ENCODE measurements at regions not wholly inside any gene's neighbourhood (a gene's known extent, or its start where the extent isn't known, plus 50 kb on each side); places are given as distances from the start of the nearest gene placed in this dataset.

DNA sequence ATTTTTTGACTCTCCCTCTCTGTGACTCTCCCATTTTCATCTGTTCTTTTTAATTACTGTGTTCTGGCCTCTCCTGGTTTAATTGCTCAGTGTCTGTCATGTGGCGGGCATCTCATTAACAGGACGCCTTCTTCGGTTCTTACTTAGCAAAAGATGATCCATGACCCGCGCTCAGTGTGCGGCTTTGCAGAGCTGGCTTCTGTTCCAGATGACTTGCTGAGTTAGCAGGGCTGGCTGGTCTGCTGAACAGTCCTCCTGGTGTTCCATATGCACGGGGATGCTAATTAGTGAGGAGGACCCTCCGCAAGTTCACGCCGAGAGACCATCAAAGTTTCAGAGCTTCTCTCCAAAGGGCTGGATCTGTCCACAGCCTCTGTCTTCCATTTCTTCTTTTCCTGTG lies 258.6 kb upstream of the MKI67 start:
- no peaks in the 10 kb centered on the region for H3K4me1 ChIP-seq (ENCODE audit: insufficient read depth, low read length)
- no peak overlapping the region for H2AFZ ChIP-seq (ENCODE audit: low read depth, low read length)
- no peaks in the 10 kb centered on the region for H3K36me3 ChIP-seq (ENCODE audit: insufficient read depth, low read length)
- H3K4me3 ChIP-seq (ENCODE audit: low read length), result no peak overlapping the region
- H3K27me3 ChIP-seq (ENCODE audit: insufficient read depth, low read length), result no peaks in the 10 kb centered on the region
- no peaks in the 10 kb centered on the region for H3K9me3 ChIP-seq (ENCODE audit: low read length)

DNA sequence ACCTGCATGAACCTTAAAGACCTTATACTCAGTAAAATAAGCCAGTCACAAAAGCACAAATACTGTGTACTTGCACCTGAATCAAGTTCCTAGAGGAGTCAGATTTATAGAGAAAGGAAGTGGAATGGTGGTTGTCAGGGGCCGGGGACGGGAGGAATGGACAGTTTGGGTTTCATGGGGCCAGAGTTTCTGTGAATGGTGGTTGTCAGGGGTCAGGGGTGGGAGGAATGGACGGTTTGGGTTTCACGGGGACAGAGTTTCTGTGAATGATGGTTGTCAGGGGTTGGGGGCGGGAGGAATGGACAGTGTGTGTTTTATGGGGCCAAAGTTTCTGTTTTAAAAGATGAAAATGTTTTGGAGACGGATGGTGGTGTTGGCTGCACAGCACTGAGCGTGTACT lies 260.0 kb upstream of the MKI67 start:
- no peaks in the 10 kb centered on the region for H3K36me3 ChIP-seq (ENCODE audit: insufficient read depth, low read length)
- no peaks in the 10 kb centered on the region for H3K4me1 ChIP-seq (ENCODE audit: insufficient read depth, low read length)
- H3K4me3 ChIP-seq (ENCODE audit: low read length), result no peak overlapping the region
- no peaks in the 10 kb centered on the region for H3K27me3 ChIP-seq (ENCODE audit: insufficient read depth, low read length)
- no peaks in the 10 kb centered on the region for H3K9me3 ChIP-seq (ENCODE audit: low read length)
- H2AFZ ChIP-seq (ENCODE audit: low read depth, low read length), result no peak overlapping the region

DNA sequence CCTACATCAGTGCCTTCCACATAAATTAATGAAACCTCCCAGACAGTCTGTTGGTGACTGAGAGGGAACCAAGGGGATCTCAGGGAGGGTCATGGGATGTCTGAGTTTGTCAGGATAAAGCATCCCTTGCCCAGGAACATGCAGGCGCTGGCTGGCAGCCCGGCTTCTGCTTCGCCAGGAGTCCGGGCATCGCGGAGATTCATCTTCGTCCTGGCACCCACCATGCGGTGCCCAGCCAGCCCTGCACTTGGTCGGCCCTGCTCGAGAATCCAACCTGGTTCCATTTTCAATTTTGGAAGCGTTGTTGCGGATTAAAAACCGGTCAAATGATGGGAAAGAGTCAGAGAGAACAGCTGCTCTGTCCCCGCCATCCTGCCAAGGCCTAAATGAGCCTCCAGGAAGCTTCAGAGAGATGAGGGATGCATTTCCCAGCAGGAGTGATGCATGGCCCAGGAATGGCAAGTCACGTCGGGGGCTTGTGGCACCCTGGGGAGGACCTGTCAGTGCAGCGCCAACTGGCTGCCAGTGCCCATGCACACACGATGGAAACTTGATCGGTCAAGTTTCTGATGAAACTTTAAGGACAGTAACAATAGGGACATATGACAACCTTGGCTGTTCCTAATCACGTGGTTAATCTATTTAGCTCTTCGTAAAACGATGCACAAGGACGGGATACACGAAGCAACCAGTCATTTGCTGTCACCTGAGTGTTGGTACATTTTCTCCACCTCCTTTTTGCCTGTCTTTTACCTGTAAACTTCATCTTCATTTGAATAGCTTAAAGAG lies 260.8 kb upstream of the MKI67 start:
- Histone ChIP-seq H3K27me3 (ENCODE audit: insufficient read depth, low read length) (no peaks in the 10 kb centered on the region), H3K36me3 (ENCODE audit: insufficient read depth, low read length) (no peaks in the 10 kb centered on the region), H3K4me1 (ENCODE audit: insufficient read depth, low read length) (no peaks in the 10 kb centered on the region), H3K4me3 (ENCODE audit: low read length) (no peak overlapping the region), H3K9me3 (ENCODE audit: low read length) (no peaks in the 10 kb centered on the region), H2AFZ (ENCODE audit: low read depth, low read length) (no peak overlapping the region)

GRCh38 chr10:128390596-128390995 lies 264.4 kb upstream of the MKI67 start:
- Histone ChIP-seq H3K4me1 (ENCODE audit: insufficient read depth, low read length) (no peaks in the 10 kb centered on the region), H3K9me3 (ENCODE audit: low read length) (no peaks in the 10 kb centered on the region)

GRCh38 chr10:128393546-128393945 lies 267.3 kb upstream of the MKI67 start:
- no peaks in the 10 kb centered on the region for H3K36me3 ChIP-seq (ENCODE audit: insufficient read depth, low read length)
- H2AFZ ChIP-seq (ENCODE audit: low read depth, low read length), result no peak overlapping the region
- no peaks in the 10 kb centered on the region for H3K27me3 ChIP-seq (ENCODE audit: insufficient read depth, low read length)
- H3K4me1 ChIP-seq (ENCODE audit: insufficient read depth, low read length), result no peaks in the 10 kb centered on the region
- H3K4me3 ChIP-seq (ENCODE audit: low read length), result no peak overlapping the region
- no peaks in the 10 kb centered on the region for H3K9me3 ChIP-seq (ENCODE audit: low read length)

More at GRCh38 chr10:128390596-128390995, 264.4 kb upstream of the MKI67 start:
- H3K36me3 ChIP-seq (ENCODE audit: insufficient read depth, low read length), result no peaks in the 10 kb centered on the region
- H3K27me3 ChIP-seq (ENCODE audit: insufficient read depth, low read length), result no peaks in the 10 kb centered on the region
- no peak overlapping the region for H3K4me3 ChIP-seq (ENCODE audit: low read length)
- H2AFZ ChIP-seq (ENCODE audit: low read depth, low read length), result no peak overlapping the region

DNA sequence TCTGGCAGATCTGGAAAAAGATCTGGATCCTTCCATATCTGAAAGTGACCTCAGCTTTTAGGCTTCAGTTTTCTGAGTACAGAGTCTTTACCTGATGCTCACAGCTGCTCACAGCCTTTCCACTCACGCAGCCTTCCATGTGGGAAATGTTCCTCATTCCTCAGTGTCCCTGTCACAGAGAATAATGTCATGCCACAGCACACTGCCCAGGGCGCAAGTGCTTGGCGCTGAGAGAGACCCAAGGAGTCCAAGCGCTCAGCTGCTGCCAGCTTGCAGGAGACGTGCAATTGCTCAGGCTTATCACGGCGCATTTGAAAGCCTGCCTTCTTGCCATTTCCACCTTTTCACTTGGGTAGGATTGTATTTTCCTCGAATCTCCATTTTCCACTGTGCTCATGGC lies 271.9 kb upstream of the MKI67 start:
- H3K4me3 ChIP-seq (ENCODE audit: low read length), result no peak overlapping the region
- peaks cover 2% of the 10 kb centered on the region for H3K27me3 ChIP-seq (ENCODE audit: insufficient read depth, low read length)
- H3K4me1 ChIP-seq (ENCODE audit: insufficient read depth, low read length), result no peaks in the 10 kb centered on the region
- H3K9me3 ChIP-seq (ENCODE audit: low read length), result no peaks in the 10 kb centered on the region
- H3K36me3 ChIP-seq (ENCODE audit: insufficient read depth, low read length), result no peaks in the 10 kb centered on the region
- no peak overlapping the region for H2AFZ ChIP-seq (ENCODE audit: low read depth, low read length)

DNA sequence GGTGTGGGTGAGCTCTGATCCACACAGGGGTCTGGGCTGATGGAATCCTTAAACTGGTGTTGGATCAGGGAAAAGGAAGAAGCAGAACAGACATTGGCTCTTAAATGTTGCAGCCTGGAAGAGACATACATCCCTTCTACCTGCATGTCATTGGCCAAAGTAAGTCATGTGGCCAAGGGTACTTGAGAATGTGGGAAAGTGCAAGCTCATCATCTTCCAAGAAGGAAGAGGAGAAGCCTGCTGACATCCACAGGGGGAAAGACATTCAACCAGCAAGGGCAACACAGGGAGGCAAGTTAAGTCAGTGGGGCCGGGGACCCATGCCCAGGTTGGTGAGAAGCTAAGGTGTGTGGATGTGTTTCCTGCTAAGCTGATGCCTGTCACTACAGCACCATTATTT lies 272.8 kb upstream of the MKI67 start:
- Histone ChIP-seq H3K36me3 (ENCODE audit: insufficient read depth, low read length) (no peaks in the 10 kb centered on the region), H3K4me3 (ENCODE audit: low read length) (no peak overlapping the region), H3K9me3 (ENCODE audit: low read length) (no peaks in the 10 kb centered on the region), H3K4me1 (ENCODE audit: insufficient read depth, low read length) (no peaks in the 10 kb centered on the region), H3K27me3 (ENCODE audit: insufficient read depth, low read length) (peaks cover 2% of the 10 kb centered on the region), H2AFZ (ENCODE audit: low read depth, low read length) (no peak overlapping the region)

- H3K4me3 ChIP-seq (ENCODE audit: low read length), result no peak overlapping the region
- no peaks in the 10 kb centered on the region for H3K4me1 ChIP-seq (ENCODE audit: insufficient read depth, low read length)
- H3K9me3 ChIP-seq (ENCODE audit: low read length), result no peaks in the 10 kb centered on the region
- no peaks in the 10 kb centered on the region for H3K36me3 ChIP-seq (ENCODE audit: insufficient read depth, low read length)
- H3K27me3 ChIP-seq (ENCODE audit: insufficient read depth, low read length), result peaks cover 2% of the 10 kb centered on the region
- no peak overlapping the region for H2AFZ ChIP-seq (ENCODE audit: low read depth, low read length)
These were observed 274.3 kb upstream of the MKI67 start for GRCh38 chr10:128400564-128400963.

DNA sequence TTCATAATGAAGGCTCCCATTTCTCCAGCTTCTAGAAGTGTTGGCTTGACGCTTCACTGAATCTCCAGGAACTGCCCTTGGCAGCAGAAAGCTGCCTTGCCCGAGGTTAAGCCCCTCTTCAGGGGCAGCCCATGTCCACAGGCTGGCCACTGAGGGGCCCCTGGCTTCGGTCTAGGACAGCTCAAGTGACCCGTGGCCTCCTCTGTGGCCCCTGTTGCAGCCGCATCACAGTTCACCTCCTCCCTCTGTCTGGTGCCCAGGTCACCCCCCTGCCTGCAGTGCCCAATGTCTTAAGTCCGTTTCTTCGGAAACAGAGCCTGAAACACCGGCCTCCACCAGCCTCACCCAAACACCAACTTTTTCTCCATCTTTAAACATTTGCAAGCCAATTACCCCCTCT lies 279.2 kb upstream of the MKI67 start:
- Histone ChIP-seq H3K9me3 (ENCODE audit: low read length) (no peaks in the 10 kb centered on the region), H2AFZ (ENCODE audit: low read depth, low read length) (no peak overlapping the region), H3K27me3 (ENCODE audit: insufficient read depth, low read length) (no peaks in the 10 kb centered on the region), H3K4me1 (ENCODE audit: insufficient read depth, low read length) (no peaks in the 10 kb centered on the region), H3K4me3 (ENCODE audit: low read length) (no peak overlapping the region), H3K36me3 (ENCODE audit: insufficient read depth, low read length) (no peaks in the 10 kb centered on the region)

- Histone ChIP-seq H3K27me3 (ENCODE audit: insufficient read depth, low read length) (no peaks in the 10 kb centered on the region), H2AFZ (ENCODE audit: low read depth, low read length) (no peak overlapping the region), H3K36me3 (ENCODE audit: insufficient read depth, low read length) (no peaks in the 10 kb centered on the region), H3K9me3 (ENCODE audit: low read length) (no peaks in the 10 kb centered on the region), H3K4me3 (ENCODE audit: low read length) (no peak overlapping the region), H3K4me1 (ENCODE audit: insufficient read depth, low read length) (no peaks in the 10 kb centered on the region)
These were observed 285.4 kb upstream of the MKI67 start for GRCh38 chr10:128411643-128412042.

DNA sequence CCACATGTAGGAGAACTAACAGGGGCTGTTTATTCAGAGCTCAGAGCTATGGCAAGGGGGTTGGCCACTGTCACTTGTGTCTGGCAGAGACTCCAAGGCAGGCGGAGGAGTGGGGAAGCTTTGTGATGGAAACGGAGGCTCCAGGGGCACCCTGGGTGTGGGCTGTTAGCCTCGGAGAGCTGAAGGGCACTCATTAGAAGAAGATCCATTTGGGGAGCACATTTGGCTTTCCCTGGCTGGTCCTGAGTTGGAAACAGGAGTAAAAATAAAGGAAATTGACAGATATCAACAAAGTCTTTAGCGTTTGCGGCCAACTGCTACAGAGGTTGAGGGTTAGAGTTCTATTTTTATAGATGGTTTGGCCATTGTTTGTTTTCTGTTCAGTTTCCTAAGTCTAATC lies 288.3 kb upstream of the MKI67 start:
- H3K27me3 ChIP-seq (ENCODE audit: insufficient read depth, low read length), result no peaks in the 10 kb centered on the region
- no peaks in the 10 kb centered on the region for H3K36me3 ChIP-seq (ENCODE audit: insufficient read depth, low read length)
- no peak overlapping the region for H3K4me3 ChIP-seq (ENCODE audit: low read length)

DNA sequence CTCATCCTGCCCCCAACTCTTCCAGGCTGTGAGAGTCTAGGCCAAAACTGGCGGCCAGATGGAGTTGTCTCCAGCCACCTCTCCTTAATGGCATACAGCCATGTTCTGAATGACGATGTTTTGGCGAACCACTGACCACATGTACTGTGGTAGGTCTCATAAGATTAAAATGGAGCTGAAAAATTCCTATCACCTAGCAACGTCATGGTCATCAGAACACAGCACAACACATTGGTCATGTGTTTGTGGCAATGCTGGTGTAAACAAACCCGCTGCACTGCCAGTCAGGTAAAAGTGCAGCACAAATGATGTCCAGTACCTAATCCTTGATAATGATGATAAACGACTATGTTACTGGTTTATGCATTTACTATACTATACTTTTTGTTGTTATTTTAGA lies 290.0 kb upstream of the MKI67 start:
- Histone ChIP-seq H3K4me1 (ENCODE audit: insufficient read depth, low read length) (no peaks in the 10 kb centered on the region), H3K27me3 (ENCODE audit: insufficient read depth, low read length) (no peaks in the 10 kb centered on the region), H2AFZ (ENCODE audit: low read depth, low read length) (no peak overlapping the region), H3K36me3 (ENCODE audit: insufficient read depth, low read length) (no peaks in the 10 kb centered on the region), H3K4me3 (ENCODE audit: low read length) (no peak overlapping the region), H3K9me3 (ENCODE audit: low read length) (no peaks in the 10 kb centered on the region)

More for the DNA sequence above, 288.3 kb upstream of the MKI67 start:
- H3K9me3 ChIP-seq (ENCODE audit: low read length), result no peaks in the 10 kb centered on the region
- no peak overlapping the region for H2AFZ ChIP-seq (ENCODE audit: low read depth, low read length)
- no peaks in the 10 kb centered on the region for H3K4me1 ChIP-seq (ENCODE audit: insufficient read depth, low read length)

DNA sequence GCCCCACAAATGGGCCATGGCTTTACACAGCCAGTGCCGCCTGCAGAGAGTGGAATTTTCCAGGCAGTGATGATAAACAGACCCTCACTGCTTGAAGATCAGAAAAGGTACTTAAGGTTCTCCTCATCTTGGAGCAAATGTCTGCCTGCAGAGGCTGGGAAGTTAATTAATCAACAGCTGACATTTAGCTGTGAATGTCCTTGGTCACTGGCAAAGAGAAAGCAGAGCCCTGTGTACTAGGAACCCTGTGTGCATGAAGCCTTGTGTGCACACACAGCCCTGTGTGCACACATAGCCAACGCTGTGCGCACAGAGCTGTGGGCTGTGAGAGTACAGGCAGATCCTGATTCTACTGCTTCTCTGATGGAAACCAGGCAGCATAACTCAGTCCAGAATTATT lies 291.6 kb upstream of the MKI67 start:
- no peak overlapping the region for H3K4me3 ChIP-seq (ENCODE audit: low read length)
- H3K9me3 ChIP-seq (ENCODE audit: low read length), result no peaks in the 10 kb centered on the region
- no peak overlapping the region for H2AFZ ChIP-seq (ENCODE audit: low read depth, low read length)

DNA sequence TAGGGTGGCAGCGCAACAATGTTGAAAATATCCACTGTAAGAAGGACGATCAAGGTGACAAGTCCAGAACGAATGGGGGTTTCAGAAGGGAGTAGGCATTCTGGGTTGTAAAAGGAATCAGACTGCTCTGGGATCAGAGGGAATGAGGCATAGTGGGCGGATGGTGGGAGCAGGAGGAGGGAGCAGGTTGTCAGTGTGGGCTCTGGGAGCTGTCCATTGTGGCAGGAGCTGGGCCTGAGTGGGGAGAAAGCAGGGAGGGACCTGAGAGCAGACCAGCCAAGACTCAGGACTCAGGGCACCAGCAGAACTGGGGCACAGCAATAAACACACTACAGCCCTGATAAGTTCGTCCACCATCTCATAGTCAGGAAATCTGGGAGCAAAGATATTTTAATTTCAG lies 292.6 kb upstream of the MKI67 start:
- Histone ChIP-seq H3K9me3 (ENCODE audit: low read length) (no peaks in the 10 kb centered on the region), H3K4me1 (ENCODE audit: insufficient read depth, low read length) (no peaks in the 10 kb centered on the region), H2AFZ (ENCODE audit: low read depth, low read length) (no peak overlapping the region), H3K27me3 (ENCODE audit: insufficient read depth, low read length) (no peaks in the 10 kb centered on the region), H3K36me3 (ENCODE audit: insufficient read depth, low read length) (no peaks in the 10 kb centered on the region), H3K4me3 (ENCODE audit: low read length) (no peak overlapping the region)

More for the DNA sequence above, 291.6 kb upstream of the MKI67 start:
- H3K36me3 ChIP-seq (ENCODE audit: insufficient read depth, low read length), result no peaks in the 10 kb centered on the region
- H3K4me1 ChIP-seq (ENCODE audit: insufficient read depth, low read length), result no peaks in the 10 kb centered on the region
- no peaks in the 10 kb centered on the region for H3K27me3 ChIP-seq (ENCODE audit: insufficient read depth, low read length)
